ENCODE measurements at regions not wholly inside any gene's neighbourhood (a gene's known extent, or its start where the extent isn't known, plus 50 kb on each side); places are given as distances from the start of the nearest gene placed in this dataset.
A peak's percentile ranks its signal among the peaks of the same experiment; 100 is the strongest.

DNA sequence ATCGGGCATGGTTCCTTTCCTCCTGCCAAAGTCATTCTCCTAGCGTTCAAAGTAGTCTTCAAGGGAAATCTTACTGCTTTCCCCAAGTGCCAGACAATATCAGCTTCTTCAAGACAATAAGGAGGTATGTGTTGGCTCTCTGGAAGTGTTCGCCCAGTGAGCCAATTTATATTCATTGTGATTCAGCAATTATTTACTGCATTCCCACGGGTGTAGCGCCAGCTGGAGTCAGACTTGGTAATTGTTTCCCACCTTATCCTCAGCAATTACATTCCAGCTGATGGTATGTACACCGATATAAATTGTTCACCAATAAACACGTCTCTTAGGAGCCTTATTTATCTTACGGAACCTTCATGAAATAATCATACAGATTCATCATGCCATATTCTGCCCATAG, 103.6 kb upstream of the CTNNB1 start:
- no peaks in the 10 kb centered on the region for H3K9me3 ChIP-seq
- no peak for DNase-seq
- WGBS, 4 donors = 85 to 90% (median 88%) methylated on average over 8 of the region's 8 CpGs
- ATAC-seq = no peak
- TF ChIP-seq, protein P1, sequence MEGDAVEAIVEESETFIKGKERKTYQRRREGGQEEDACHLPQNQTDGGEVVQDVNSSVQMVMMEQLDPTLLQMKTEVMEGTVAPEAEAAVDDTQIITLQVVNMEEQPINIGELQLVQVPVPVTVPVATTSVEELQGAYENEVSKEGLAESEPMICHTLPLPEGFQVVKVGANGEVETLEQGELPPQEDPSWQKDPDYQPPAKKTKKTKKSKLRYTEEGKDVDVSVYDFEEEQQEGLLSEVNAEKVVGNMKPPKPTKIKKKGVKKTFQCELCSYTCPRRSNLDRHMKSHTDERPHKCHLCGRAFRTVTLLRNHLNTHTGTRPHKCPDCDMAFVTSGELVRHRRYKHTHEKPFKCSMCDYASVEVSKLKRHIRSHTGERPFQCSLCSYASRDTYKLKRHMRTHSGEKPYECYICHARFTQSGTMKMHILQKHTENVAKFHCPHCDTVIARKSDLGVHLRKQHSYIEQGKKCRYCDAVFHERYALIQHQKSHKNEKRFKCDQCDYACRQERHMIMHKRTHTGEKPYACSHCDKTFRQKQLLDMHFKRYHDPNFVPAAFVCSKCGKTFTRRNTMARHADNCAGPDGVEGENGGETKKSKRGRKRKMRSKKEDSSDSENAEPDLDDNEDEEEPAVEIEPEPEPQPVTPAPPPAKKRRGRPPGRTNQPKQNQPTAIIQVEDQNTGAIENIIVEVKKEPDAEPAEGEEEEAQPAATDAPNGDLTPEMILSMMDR (IDR thresholded peaks at IDR 0.05) = peak in 1 of 12 donors; percentile 9
- TF ChIP-seq POLR2A (IDR thresholded peaks at IDR 0.05) = no peak
- intact Hi-C loops (cut with DNase I) = no loop called here
- no peaks in the 10 kb centered on the region for H3K27me3 ChIP-seq
- H3K36me3 ChIP-seq = no peaks in the 10 kb centered on the region
- no peak overlapping the region for H3K4me3 ChIP-seq
- no peak overlapping the region for H3K27ac ChIP-seq
- H3K4me1 ChIP-seq = peaks cover 0 to 12% (median 0%) of the 10 kb centered on the region in 12 donors

DNA sequence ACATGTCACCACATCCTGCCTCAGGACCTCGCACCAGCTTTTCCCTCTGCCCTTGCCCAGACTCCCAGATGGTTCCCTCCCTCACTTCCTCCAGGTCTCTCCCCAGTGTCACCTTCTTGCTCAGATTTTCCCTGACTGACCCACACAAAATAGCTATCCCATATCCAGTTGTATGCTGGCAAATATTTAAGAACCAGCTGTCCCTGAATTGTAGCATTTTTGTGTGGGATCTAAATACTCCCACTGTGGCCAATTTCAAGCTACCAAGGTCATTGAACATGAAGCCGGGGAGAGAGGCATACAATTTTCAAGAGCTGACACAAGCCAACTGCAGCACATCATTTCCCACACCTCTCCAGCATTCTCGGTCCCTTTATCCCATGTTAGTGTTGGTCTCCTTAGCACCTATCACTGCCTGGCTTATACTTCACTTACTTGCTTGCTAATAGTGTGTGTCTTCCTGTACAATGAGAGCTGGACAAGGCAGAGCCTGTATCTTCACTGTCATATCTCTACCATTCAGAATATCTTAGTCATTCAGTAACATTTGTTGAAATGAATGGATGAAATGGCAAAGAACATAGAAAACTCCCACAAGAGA, 101.3 kb upstream of the CTNNB1 start:
- DNase-seq = no peak
- 57 to 84% (median 75%) methylated on average over 3 of the region's 3 CpGs for WGBS, 4 donors
- H3K27me3 ChIP-seq = no peaks in the 10 kb centered on the region
- H3K36me3 ChIP-seq = no peaks in the 10 kb centered on the region
- no peaks in the 10 kb centered on the region for H3K9me3 ChIP-seq
- H3K4me1 ChIP-seq = peaks cover 0 to 14% (median 5%) of the 10 kb centered on the region in 12 donors
- no peak overlapping the region for H3K4me3 ChIP-seq
- no peak overlapping the region for H3K27ac ChIP-seq
- TF ChIP-seq POLR2A (IDR thresholded peaks at IDR 0.05) = no peak
- TF ChIP-seq, protein P1 (IDR thresholded peaks at IDR 0.05) = no peak
- intact Hi-C loops (cut with DNase I) = no loop called here
- no peak for ATAC-seq

DNA sequence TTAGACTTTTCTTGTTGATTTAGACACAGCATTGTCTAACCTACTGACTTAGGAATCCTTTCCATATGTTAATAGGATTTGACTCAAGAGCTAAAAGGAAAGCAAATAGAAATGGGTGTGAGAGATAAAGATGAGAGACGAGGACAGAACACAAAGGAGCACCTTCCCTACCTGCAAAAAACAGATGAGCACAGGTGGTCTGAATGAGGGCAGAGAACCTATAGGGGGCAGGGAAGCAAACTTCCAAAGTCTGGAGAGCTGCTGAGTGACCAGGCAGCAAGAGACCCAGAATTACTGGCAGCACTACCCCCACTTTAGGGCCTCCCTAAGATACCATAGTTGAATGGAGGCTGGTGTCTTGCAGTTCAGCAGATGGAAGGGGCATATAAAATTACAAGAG, 98.1 kb upstream of the CTNNB1 start:
- Histone ChIP-seq H3K9me3 (no peaks in the 10 kb centered on the region), H3K27ac (no peak overlapping the region), H3K4me3 (no peak overlapping the region), H3K36me3 (no peaks in the 10 kb centered on the region), H3K4me1 (peaks cover 0 to 19% (median 8%) of the 10 kb centered on the region in 12 donors), H3K27me3 (no peaks in the 10 kb centered on the region)
- TF ChIP-seq, protein P1 (IDR thresholded peaks at IDR 0.05) = no peak
- no peak for TF ChIP-seq POLR2A (IDR thresholded peaks at IDR 0.05)
- intact Hi-C loops (cut with DNase I) = no loop called here
- WGBS, 4 donors = 93 to 98% (median 95%) methylated on average over 1 of the region's 1 CpG
- ATAC-seq (no peak), DNase-seq (no peak)

DNA sequence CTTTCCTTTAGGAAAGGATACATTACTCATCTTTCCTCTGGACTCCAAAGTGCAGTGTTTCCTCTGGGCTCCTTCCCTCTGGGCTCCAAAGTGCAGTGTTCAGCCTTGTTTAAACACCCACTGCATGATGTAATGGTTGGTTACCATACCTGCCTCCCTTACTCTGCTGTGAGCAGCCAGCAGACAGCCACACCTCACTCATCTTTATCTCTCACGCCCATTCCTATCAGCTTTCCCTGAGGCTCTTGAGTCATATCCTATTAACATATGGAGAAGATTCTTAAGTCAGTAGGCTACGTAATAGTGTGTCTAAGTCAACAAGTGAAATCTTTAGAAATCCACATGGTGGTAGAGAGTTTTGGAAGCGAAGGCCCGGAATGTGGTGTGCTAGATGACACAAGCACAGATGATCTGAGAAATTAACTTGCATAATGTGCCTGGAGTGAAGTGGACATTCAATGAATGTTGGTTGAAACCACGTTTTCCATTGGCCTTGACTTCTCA, 97.2 kb upstream of the CTNNB1 start:
- 93 to 96% (median 95%) methylated on average over 5 of the region's 5 CpGs for WGBS, 4 donors
- Histone ChIP-seq H3K4me3 (no peak overlapping the region), H3K36me3 (no peaks in the 10 kb centered on the region), H3K27me3 (no peaks in the 10 kb centered on the region), H3K4me1 (peaks cover 0 to 19% (median 8%) of the 10 kb centered on the region in 12 donors), H3K27ac (no peak overlapping the region), H3K9me3 (no peaks in the 10 kb centered on the region)
- DNase-seq (no peak), ATAC-seq (no peak)
- TF ChIP-seq, protein P1 (IDR thresholded peaks at IDR 0.05) = no peak
- no peak for TF ChIP-seq POLR2A (IDR thresholded peaks at IDR 0.05)
- intact Hi-C loops (cut with DNase I) = no loop called here

All from heart left ventricle (tissue), 16 donors.